Gastroesophageal sphincter (tissue), 4 donors: ENCODE measurements at regions not wholly inside any gene's neighbourhood (a gene's known extent, or its start where the extent isn't known, plus 50 kb on each side); places are given as distances from the start of the nearest gene placed in this dataset.

Experiments used
- ATAC-seq: fragments of 150-250 bp; one replicate; pipeline ENCODE4 v1.9.1; 2016; ENCODE audit warnings: mild to moderate bottlenecking, moderate library complexity
- H3K27ac ChIP-seq, 4 donors: fragments of 200-600 bp; sonication (generic) in 3 of 4; 1 replicate in 3 of 4; 2 replicates in 1 of 4; pipeline ENCODE4 v1.5.1; 2016 to 2019
- H3K27me3 ChIP-seq: fragments of 200-600 bp; sonication (generic); one replicate; pipeline ENCODE4 v1.5.1; 2019
- H3K36me3 ChIP-seq, 2 donors: fragments of 200-600 bp; sonication (generic); one replicate each; pipeline ENCODE4 v1.5.1; 2019; ENCODE audit warnings: control low read depth in 1 of 2
- H3K4me1 ChIP-seq, 3 donors: fragments of 200-600 bp; sonication (generic); 1 replicate in 2 of 3; 2 replicates in 1 of 3; pipeline ENCODE4 v1.5.1; 2016 to 2019; ENCODE audit warnings: control low read depth in 2 of 3
- H3K4me3 ChIP-seq, 2 donors: fragments of 200-600 bp; sonication (generic); one replicate each; pipeline ENCODE4 v1.5.1; 2019; ENCODE audit warnings: mild to moderate bottlenecking in 1 of 2, moderate library complexity in 1 of 2
- H3K9me3 ChIP-seq, 3 donors: fragments of 200-600 bp; sonication (generic); one replicate each; pipeline ENCODE4 v1.5.1; 2017 to 2019; ENCODE audit warnings: control low read depth in 2 of 3
- CTCF ChIP-seq, 4 experiments: fragments of 200-600 bp in 2 of 4; fragments of 450-650 bp in 2 of 4; sonication (generic) in 1 of 4; IDR thresholded peaks; one replicate each; pipeline ENCODE4 v1.5.1; 2017 to 2019; ENCODE audit warnings: antibody characterized with exemption in 4 of 4, mild to moderate bottlenecking in 2 of 4, moderate library complexity in 2 of 4
- EP300 ChIP-seq: sonication (generic); formaldehyde crosslinking; IDR thresholded peaks from one replicate; pipeline ENCODE4 v1.6.1; 2017; ENCODE audit warnings: antibody characterized with exemption, mild to moderate bottlenecking
- POLR2A ChIP-seq, 2 donors: fragments of 450-650 bp; IDR thresholded peaks; one replicate each; pipeline ENCODE4 v1.6.1; 2017; ENCODE audit warnings: antibody characterized with exemption in 2 of 2, mild to moderate bottlenecking in 2 of 2, moderate library complexity in 1 of 2
- POLR2AphosphoS5 ChIP-seq: sonication (generic); formaldehyde crosslinking; IDR thresholded peaks from one replicate; pipeline ENCODE4 v1.6.1; 2017; ENCODE audit warnings: antibody characterized with exemption
- WGBS, 2 donors: methylation state at CpG; one replicate each; pipeline ENCODE4 v1.1.5; 2018; ENCODE audit warnings: low coverage in 1 of 2; 5-methylcytosine and 5-hydroxymethylcytosine counted together

- no peak overlapping the region for H3K27ac ChIP-seq
- TF ChIP-seq POLR2A (IDR thresholded peaks at IDR 0.05) (no peak), EP300 (no peak), CTCF (IDR thresholded peaks at IDR 0.05) (no peak), POLR2AphosphoS5 (no peak)
- H3K27me3 ChIP-seq, result peaks cover 4% of the 10 kb centered on the region
- no peaks in the 10 kb centered on the region for H3K9me3 ChIP-seq
- no peaks in the 10 kb centered on the region for H3K36me3 ChIP-seq
- whole genome bisulfite sequencing, 2 donors, result 90 to 94% methylated on average over 4 of the region's 5 CpGs
- ATAC-seq, result no peak
- no peaks in the 10 kb centered on the region for H3K4me1 ChIP-seq
- H3K4me3 ChIP-seq, result no peak overlapping the region
Observed at GRCh38 chr6:131390322-131390721, 182.7 kb upstream of the ARG1 start.

GRCh38 chr6:131391116-131391515 is 181.9 kb upstream of the ARG1 start:
- Histone ChIP-seq H3K27ac (no peak overlapping the region), H3K27me3 (no peaks in the 10 kb centered on the region), H3K4me1 (no peaks in the 10 kb centered on the region), H3K9me3 (no peaks in the 10 kb centered on the region), H3K4me3 (no peak overlapping the region), H3K36me3 (no peaks in the 10 kb centered on the region)
- 71 to 75% methylated on average over 1 of the region's 1 CpG for WGBS, 2 donors
- no peak for ATAC-seq
- TF ChIP-seq POLR2AphosphoS5, result no peak
- no peak for TF ChIP-seq EP300
- TF ChIP-seq CTCF (IDR thresholded peaks at IDR 0.05), result no peak
- TF ChIP-seq POLR2A (IDR thresholded peaks at IDR 0.05), result no peak

GRCh38 chr6:131393433-131393832 is 179.6 kb upstream of the ARG1 start:
- Histone ChIP-seq H3K27me3 (no peaks in the 10 kb centered on the region), H3K36me3 (no peaks in the 10 kb centered on the region), H3K4me3 (no peak overlapping the region), H3K27ac (no peak overlapping the region), H3K4me1 (no peaks in the 10 kb centered on the region), H3K9me3 (no peaks in the 10 kb centered on the region)
- TF ChIP-seq POLR2A (IDR thresholded peaks at IDR 0.05) (no peak), EP300 (no peak)
- no peak for ATAC-seq
- WGBS, 2 donors, result 0 to 77% methylated on average over 1 to 2 of the region's 2 CpGs

- Histone ChIP-seq H3K36me3 (no peaks in the 10 kb centered on the region), H3K27me3 (no peaks in the 10 kb centered on the region), H3K9me3 (no peaks in the 10 kb centered on the region), H3K4me1 (no peaks in the 10 kb centered on the region), H3K27ac (no peak overlapping the region), H3K4me3 (no peak overlapping the region)
- 60 to 85% methylated on average over 1 of the region's 1 CpG for WGBS, 2 donors
- TF ChIP-seq POLR2A (IDR thresholded peaks at IDR 0.05), result no peak
- no peak for TF ChIP-seq EP300
- no peak for TF ChIP-seq POLR2AphosphoS5
- no peak for ATAC-seq
Observed at GRCh38 chr6:131394768-131395432, 178.1 kb upstream of the ARG1 start.

GRCh38 chr6:131398176-131398575 is 174.8 kb upstream of the ARG1 start:
- Histone ChIP-seq H3K36me3 (no peaks in the 10 kb centered on the region), H3K27ac (no peak overlapping the region), H3K9me3 (peaks cover 0 to 21% (median 0%) of the 10 kb centered on the region in 3 donors), H3K4me3 (no peak overlapping the region), H3K27me3 (no peaks in the 10 kb centered on the region), H3K4me1 (no peaks in the 10 kb centered on the region)
- WGBS, 2 donors, result 38 to 68% methylated on average over 3 of the region's 3 CpGs
- no peak for ATAC-seq
- TF ChIP-seq CTCF (IDR thresholded peaks at IDR 0.05), result no peak
- no peak for TF ChIP-seq POLR2AphosphoS5
- TF ChIP-seq POLR2A (IDR thresholded peaks at IDR 0.05), result no peak
- TF ChIP-seq EP300, result no peak

- peaks cover 0 to 21% (median 0%) of the 10 kb centered on the region in 3 donors for H3K9me3 ChIP-seq
- no peak overlapping the region for H3K27ac ChIP-seq
- no peaks in the 10 kb centered on the region for H3K36me3 ChIP-seq
- H3K4me3 ChIP-seq, result no peak overlapping the region
- TF ChIP-seq EP300, result no peak
- no peak for TF ChIP-seq CTCF (IDR thresholded peaks at IDR 0.05)
- TF ChIP-seq POLR2A (IDR thresholded peaks at IDR 0.05), result no peak
- TF ChIP-seq POLR2AphosphoS5, result no peak
- no peaks in the 10 kb centered on the region for H3K27me3 ChIP-seq
- whole genome bisulfite sequencing, 2 donors, result 70 to 72% methylated on average over 3 of the region's 4 CpGs
- H3K4me1 ChIP-seq, result no peaks in the 10 kb centered on the region
- no peak for ATAC-seq
Observed at GRCh38 chr6:131399433-131399832, 173.6 kb upstream of the ARG1 start.
